GM12865 (cell line): ENCODE measurements at regions not wholly inside any gene's neighbourhood (a gene's known extent, or its start where the extent isn't known, plus 50 kb on each side); places are given as distances from the start of the nearest gene placed in this dataset.
"Not testable (repeated sequence)": the region's sequence is repeated elsewhere in the genome, so short reads cannot be mapped to it uniquely, and the experiment has no call there.

ENCODE experiments used
- DNase-seq: peaks from one replicate; pipeline ENCODE4 v3.0.0; 2010; ENCODE audit warnings: low read depth
- H3K4me3 ChIP-seq: 2 replicates; pipeline ENCODE4 v1.5.1; 2011; ENCODE audit warnings: mild to moderate bottlenecking, low read depth, low read length, control low read depth
- CTCF ChIP-seq: IDR thresholded peaks from 2 replicates; pipeline ENCODE4 v1.5.1; 2011; ENCODE audit warnings: low read length, control low read depth, low read depth, inconsistent platforms; ENCODE audit not compliant: insufficient read depth; ENCODE audit errors: missing control alignments

GRCh38 chr3:160047876-160048275, 59.2 kb downstream of the IL12A start:
- no peak overlapping the region for H3K4me3 ChIP-seq
- no peak for DNase-seq
- TF ChIP-seq CTCF, result no peak

GRCh38 chr3:160049038-160049437, 60.4 kb downstream of the IL12A start:
- DNase-seq, result no peak
- H3K4me3 ChIP-seq, result no peak overlapping the region
- TF ChIP-seq CTCF, result no peak

DNA sequence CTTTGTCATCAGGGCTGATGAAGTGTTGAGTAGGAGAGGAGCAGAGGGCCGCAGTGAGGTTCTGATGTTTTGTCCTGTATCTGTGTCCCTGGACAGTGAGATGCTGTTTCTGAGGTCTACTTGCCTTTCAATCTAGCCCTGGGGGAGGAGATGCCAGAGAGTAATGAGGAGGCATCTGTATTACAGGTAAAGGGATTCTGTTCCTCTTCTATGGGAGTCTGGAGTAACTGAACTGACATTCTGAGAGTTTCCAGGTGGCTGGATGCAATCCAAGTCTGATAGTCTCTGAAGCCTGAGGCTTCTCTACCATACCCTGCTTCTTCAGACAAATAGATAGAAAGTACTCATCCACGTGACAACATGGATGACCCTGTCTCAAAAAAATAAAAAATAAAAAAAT, 60.9 kb downstream of the IL12A start:
- no peak for DNase-seq
- no peak overlapping the region for H3K4me3 ChIP-seq
- TF ChIP-seq CTCF, result no peak

- DNase-seq, result no peak
- TF ChIP-seq CTCF, result no peak
- H3K4me3 ChIP-seq, result no peak overlapping the region
Measured at GRCh38 chr3:160049988-160050387, 61.4 kb downstream of the IL12A start.

DNA sequence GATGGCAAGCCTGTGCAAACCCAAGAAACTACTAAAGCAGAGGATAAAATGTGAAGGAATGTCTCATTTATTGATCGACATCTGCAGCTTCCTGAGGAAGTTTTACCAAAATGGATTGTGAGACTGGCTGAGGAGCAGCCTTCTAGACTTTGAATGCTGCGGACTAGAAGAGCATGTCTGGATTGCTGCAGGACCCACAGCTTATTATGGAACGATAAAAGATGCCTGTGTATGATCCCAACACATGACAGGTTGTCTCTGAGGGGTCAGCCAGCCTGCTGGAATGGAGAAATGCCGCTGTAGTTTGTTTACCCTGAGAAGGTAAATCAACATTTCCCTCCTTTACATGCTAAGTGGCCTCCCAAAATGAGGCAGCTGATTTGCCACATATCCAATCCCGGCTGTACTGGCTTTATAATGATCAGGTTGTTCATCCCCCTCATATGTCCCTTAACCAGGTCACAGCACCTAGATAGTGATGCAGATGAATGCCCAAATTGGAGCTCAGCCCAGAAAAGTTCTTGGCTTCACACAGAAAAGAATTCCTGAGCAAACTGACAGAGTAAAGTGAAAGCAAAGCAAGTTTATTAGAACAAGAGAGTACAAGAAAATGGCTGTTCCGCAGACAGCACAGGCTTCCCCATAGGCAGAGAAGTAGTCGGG, 63.9 kb downstream of the IL12A start:
- DNase-seq, result no peak
- no peak for TF ChIP-seq CTCF
- no peak overlapping the region for H3K4me3 ChIP-seq

- no peak for DNase-seq
- H3K4me3 ChIP-seq, result no peak overlapping the region
- no peak for TF ChIP-seq CTCF
Measured at GRCh38 chr3:160053048-160053391, 64.4 kb downstream of the IL12A start.

DNA sequence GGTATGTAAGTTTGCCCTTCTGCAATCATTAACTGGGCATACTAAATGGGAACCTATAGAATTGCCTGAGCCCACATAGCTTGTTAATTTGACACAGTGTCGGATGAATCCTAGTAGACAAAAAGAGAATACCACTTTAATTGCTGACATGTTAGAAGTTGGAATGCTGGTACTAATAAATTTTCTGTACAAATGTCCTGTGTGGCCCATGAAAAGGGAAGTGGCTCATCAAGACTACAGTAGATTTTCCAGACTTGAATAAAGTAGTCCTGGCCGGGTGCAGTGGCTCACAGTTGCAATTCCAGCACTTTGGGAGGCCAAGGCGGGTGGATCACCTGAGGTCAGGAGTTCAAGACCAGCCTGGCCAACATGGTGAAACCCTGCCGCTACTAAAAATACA, 66.2 kb downstream of the IL12A start:
- not testable (repeated sequence) for H3K4me3 ChIP-seq, DNase-seq
